HG02571 (cell line): ENCODE measurements at regions not wholly inside any gene's neighbourhood (a gene's known extent, or its start where the extent isn't known, plus 50 kb on each side); places are given as distances from the start of the nearest gene placed in this dataset.

Source experiments
- ATAC-seq: cut with Tn5 transposase; IDR thresholded peaks from one replicate; pipeline ENCODE4 v1.9.1; 2021; ENCODE audit warnings: mild to moderate bottlenecking, moderate library complexity; ENCODE audit not compliant: unreplicated experiment

DNA sequence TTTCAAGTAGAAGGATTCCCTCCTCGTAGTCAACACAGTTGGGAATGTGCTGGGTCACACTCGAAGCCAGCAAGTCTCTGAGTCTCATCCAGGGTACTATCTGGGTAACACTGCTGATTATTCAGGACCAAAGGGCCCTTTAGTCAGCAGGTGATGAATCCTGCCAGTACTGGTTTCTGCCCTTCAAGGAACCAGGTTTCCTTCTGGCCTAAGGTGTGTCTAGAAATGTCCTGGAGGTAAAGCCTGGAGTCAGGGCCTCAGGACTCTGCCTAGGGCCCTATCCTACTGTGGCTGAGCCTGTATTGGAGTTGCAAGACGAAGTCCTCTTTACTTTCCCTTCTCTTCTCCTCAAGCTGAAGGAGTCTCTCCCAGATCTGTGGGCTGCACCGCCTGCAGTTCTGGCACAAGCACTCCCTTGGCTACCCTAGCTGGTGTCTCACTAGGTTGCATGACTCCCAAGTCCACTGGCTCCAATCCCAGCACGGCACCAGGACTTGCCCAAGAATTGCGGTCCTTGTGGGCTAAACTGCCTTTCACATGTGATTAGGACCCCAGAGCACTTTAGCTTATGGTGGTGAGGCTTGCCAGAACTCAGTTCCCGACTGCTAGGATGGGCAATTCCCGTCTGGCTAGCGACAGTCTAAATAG, 193.7 kb upstream of the PDE3A start:
- no peak for ATAC-seq

DNA sequence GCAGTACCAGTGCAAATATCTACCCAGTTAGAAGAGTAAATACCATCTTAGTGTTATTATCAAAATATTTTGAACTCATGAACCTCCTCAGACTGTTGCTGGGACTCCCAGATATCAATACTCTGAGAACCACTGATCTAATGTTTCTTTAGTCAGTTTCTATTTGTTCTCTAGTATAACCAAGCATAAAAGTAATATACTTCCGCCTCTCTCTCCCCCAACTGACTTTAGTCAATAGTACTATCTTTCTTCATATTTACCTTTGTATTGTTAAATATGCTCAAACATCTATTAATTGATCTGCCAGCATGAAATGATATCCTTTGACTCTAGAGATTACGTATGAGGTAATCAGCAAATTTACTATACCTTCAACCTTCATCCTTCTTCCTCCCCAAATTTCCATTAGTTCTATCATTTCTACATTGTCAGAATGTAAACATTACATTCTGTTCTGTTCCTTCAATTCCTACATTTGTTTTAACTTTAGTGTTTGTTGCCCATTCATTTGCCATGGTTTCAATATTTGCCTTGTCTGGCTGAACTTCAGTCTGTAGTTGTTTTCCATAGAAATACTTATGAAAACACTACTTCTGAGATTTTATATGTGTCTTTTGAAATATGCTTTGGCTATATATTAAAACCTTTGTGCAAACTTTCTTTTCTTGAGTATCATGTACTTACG, 192.5 kb upstream of the PDE3A start:
- ATAC-seq = no peak

GRCh38 chr12:20181416-20182180, 186.7 kb upstream of the PDE3A start:
- no peak for ATAC-seq

GRCh38 chr12:20183563-20183962, 184.8 kb upstream of the PDE3A start:
- no peak for ATAC-seq

- ATAC-seq = no peak
Observed at GRCh38 chr12:20184514-20184913, 183.8 kb upstream of the PDE3A start.

- ATAC-seq = no peak
Observed at GRCh38 chr12:20187456-20187855, 180.9 kb upstream of the PDE3A start.

DNA sequence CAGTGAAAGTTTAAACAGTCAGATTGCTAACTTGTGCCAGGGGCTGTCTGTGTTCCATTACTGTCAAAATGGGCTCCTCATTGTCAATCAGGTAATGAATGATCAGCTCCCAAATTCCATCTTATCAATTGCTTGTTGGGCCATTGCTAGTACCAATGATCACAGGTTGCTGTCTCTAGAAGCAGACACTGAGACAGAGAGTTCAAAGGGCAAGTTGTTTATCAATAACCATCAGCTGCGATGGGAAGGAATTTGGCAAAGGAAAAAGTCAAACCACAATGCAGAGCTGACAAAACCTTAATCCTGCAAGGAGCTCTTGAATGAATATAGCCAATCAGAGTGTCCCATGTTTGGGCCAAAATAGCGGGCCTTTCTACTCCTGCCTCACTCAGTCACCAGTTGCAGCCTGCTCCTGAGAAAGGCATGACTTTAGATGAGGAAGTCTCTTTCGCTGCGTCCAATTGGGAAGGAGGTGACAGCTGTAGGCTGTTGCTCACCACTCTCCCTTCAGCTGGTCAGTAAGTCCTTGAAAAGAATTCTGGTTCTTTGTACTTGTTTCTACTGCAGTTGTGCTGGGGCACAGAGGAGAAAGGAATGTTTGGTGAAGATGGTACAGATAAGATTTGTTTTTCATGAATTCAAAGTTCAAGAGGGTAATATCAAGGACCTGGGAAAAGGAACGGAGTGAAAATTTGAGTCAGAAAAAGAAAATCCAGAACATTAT, 179.2 kb upstream of the PDE3A start:
- no peak for ATAC-seq

GRCh38 chr12:20189767-20190166, 178.6 kb upstream of the PDE3A start:
- ATAC-seq = no peak

DNA sequence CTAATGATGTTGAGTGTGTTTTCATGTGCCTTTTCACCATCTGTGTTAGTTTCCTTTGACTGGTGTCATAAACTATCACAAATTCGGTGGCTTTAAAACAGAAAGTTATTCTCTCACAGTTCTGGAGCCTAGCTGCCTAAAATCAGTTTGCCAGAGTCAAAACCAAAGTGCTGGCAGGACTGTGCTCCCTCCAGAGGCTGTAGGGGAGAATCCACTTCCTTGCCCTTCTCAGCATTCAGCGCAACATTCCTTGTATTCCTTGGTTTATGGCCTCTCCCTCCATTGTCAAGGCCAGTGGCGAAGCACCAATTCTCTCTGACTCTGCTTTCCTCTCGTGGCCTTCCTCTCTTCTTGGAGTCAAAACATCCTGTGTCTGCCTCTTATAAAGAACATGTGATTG, 174.2 kb upstream of the PDE3A start:
- no peak for ATAC-seq

DNA sequence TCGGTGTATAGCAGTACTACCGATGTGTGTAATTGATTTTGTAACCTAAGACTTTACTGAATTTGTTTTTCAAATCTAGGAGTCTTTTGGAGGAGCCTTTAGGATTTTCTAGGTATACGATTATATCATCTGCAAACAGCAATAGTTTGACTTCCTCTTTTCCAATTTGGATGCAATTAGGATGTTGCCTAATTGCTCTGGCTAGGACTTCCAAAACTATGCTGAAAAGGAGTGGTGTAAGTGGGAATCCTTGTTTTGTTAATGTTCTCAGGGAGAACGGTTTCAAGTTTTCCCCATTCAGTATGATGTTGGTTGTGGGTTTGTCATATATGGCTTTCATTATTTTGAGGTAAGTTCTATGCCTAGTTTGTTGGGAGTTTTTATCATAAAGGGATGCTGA, 171.6 kb upstream of the PDE3A start:
- ATAC-seq = no peak

DNA sequence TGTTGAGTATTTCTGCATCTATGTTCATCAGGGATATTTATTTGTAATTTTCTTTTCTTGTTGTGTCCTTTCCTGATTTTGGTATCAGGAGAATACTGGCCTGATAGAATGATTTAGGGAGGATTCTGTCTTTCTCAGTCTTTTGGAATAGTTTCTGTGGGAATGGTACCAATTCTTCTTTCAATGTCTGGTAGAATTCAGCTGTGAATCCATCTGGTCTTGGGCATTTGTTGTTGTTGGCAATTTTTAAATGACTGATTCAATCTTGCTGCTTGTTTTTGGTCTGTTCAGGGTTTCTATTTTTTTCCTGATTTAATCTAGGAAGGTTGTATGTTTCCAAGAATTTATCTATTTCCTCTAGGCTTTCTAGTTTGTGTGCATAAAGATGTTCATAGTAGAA, 170.9 kb upstream of the PDE3A start:
- no peak for ATAC-seq

GRCh38 chr12:20199780-20200179, 168.6 kb upstream of the PDE3A start:
- ATAC-seq = no peak

DNA sequence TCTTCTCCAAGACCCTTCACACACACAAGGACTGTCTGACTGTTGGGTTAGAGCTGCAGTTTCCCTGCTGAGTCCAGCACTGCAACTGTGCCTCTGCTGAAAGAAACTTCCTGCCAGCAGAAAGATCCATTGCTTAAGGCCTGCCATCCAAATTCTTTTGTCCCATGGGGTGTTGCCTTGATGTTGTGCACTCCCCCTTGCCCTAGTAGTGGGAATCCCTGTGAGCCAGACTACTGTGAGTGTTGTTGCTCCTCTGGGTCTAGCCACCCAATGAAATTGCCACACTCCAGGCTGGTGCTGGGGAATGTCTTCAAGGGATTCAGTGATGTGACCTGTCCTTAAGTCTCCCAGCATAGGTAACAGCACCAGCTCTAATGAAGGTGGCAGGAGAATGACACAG, 166.6 kb upstream of the PDE3A start:
- no peak for ATAC-seq

DNA sequence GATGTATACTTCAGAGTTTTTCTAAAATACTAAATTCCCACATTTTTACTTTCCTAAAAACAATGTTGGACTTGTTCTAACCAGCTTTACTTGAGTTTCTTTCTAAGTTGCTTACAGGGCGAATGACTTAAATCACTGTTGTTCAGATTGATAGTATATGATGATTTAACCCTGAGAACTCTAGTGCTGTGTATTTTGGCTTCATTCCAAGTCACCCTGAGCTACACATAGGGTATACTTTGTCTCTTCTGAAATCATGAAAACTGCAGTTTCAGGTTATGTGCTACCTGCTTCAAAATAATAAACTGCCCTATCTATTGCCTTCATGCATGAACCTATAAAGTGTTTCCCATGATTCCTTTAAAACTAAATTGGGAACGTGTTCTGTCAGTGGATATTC, 162.5 kb upstream of the PDE3A start:
- ATAC-seq = no peak

DNA sequence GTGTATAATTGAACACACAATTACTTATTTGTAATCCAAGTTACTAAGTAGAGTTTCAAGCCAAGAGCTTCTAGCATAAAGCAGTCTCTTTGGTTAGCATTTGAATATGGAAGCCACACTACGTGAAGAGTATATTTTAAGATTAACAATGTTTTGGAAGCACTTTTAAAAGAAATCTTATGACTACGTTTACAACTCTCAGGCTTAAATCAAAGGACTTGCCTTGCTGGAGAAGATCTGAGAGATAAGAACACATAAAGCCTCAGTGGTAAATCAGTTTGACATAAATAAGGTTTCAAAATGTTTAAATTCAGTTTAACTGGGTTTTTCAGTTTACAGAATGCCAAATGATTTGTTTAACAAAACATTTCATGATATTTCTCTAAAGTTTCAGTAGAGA, 161.9 kb upstream of the PDE3A start:
- ATAC-seq = no peak

GRCh38 chr12:20210621-20211215, 157.6 kb upstream of the PDE3A start:
- no peak for ATAC-seq

GRCh38 chr12:20211541-20211940, 156.8 kb upstream of the PDE3A start:
- ATAC-seq = no peak

- no peak for ATAC-seq
Observed at GRCh38 chr12:20211981-20212421, 156.3 kb upstream of the PDE3A start.

DNA sequence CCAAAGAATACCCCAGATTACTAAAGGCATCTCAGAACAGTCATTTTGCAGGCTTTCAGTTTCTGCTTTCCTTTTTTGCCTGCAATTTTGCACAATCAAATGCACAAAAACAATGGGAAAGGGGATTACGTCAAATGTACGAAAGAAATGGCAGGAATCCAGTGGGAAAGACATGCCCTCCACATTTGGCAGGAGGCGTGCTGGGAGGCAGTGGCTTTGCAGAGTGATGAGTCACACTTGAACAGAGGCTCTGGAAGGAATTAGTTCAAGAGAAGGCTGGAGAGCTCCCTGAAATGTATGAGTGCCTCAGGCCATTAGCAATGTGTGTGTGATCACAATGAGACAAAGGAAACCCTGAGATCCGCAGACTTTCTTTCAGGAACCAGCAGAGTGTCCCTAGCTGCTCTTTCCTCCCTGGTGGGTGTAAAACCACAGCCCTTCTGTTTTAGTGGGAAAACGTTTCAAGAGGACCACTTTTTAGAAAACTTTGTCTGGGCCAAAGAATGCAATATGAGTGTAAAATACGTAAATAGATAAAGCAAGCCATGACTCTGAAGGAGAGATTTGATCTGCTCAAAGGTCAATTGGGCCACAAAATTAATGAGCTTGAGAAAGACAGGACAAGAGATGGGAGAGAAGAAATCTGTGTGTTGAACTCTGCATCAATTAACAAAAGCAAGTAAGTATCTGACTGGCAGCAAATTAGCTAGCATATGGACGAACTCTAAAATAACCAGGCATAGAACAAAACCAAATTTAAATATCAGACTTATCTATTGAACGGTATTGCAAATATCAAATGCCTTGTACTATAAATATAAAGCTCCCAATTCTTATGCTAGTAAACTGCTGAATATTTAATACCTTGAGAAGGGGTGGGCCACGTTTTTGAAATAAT, 155.4 kb upstream of the PDE3A start:
- ATAC-seq = no peak
